Left ventricle myocardium inferior (tissue), 1 donor: ENCODE measurements at regions not wholly inside any gene's neighbourhood (a gene's known extent, or its start where the extent isn't known, plus 50 kb on each side); places are given as distances from the start of the nearest gene placed in this dataset.

ENCODE experiments used
- DNase-seq: peaks from one replicate; pipeline ENCODE4 v3.0.0-alpha.2; 2020
- H3K27ac ChIP-seq: fragments of 200-600 bp; replicated peaks from 2 replicates; pipeline ENCODE4 v1.8.0; 2021
- H3K27me3 ChIP-seq: fragments of 200-600 bp; 2 replicates; pipeline ENCODE4 v1.8.0; 2021; ENCODE audit warnings: low read depth
- H3K36me3 ChIP-seq: fragments of 200-600 bp; 2 replicates; pipeline ENCODE4 v1.8.0; 2021
- H3K4me1 ChIP-seq: fragments of 200-600 bp; 2 replicates; pipeline ENCODE4 v1.8.0; 2021
- H3K4me3 ChIP-seq: fragments of 200-600 bp; 2 replicates; pipeline ENCODE4 v1.8.0; 2021; ENCODE audit warnings: mild to moderate bottlenecking, moderate library complexity
- H3K9me3 ChIP-seq: fragments of 200-600 bp; replicated peaks from 2 replicates; pipeline ENCODE4 v1.8.0; 2021
- CTCF ChIP-seq: fragments of 200-600 bp; IDR thresholded peaks from 2 replicates; pipeline ENCODE4 v1.8.0; 2021; ENCODE audit warnings: antibody characterized with exemption, mild to moderate bottlenecking, borderline replicate concordance
- intact Hi-C: fragments of 100-400 bp; cut with micrococcal nuclease; formaldehyde crosslinking; loops from one replicate; pipeline ENCODE4 v1.11.0; 2022
- donor health status: DM: no; HTN: yes; CAD: no; lungs with severe emphysema.

- Histone ChIP-seq H3K4me3 (no peak overlapping the region), H3K9me3 (no peaks in the 10 kb centered on the region), H3K27ac (no peak overlapping the region), H3K4me1 (no peaks in the 10 kb centered on the region), H3K27me3 (no peaks in the 10 kb centered on the region), H3K36me3 (no peaks in the 10 kb centered on the region)
- no peak for DNase-seq
- TF ChIP-seq CTCF = no peak
- intact Hi-C loops = no loop called here
These were observed 607.8 kb upstream of the B3GALT2 start for GRCh38 chr1:193794239-193794638.

- Histone ChIP-seq H3K4me1 (no peaks in the 10 kb centered on the region), H3K9me3 (no peaks in the 10 kb centered on the region), H3K27me3 (no peaks in the 10 kb centered on the region), H3K4me3 (no peak overlapping the region), H3K36me3 (no peaks in the 10 kb centered on the region), H3K27ac (no peak overlapping the region)
- intact Hi-C loops = no loop called here
- no peak for DNase-seq
- no peak for TF ChIP-seq CTCF
These were observed 605.3 kb upstream of the B3GALT2 start for GRCh38 chr1:193791746-193792145.

GRCh38 chr1:193787061-193787460 is 600.6 kb upstream of the B3GALT2 start:
- Histone ChIP-seq H3K4me3 (no peak overlapping the region), H3K9me3 (no peaks in the 10 kb centered on the region), H3K4me1 (no peaks in the 10 kb centered on the region), H3K27me3 (no peaks in the 10 kb centered on the region), H3K27ac (no peak overlapping the region), H3K36me3 (no peaks in the 10 kb centered on the region)
- no peak for TF ChIP-seq CTCF
- intact Hi-C loops = no loop called here
- DNase-seq = no peak

- H3K27me3 ChIP-seq = no peaks in the 10 kb centered on the region
- no peak for DNase-seq
- no peaks in the 10 kb centered on the region for H3K36me3 ChIP-seq
- no peaks in the 10 kb centered on the region for H3K4me1 ChIP-seq
- TF ChIP-seq CTCF = no peak
- intact Hi-C loops = no loop called here
- no peak overlapping the region for H3K27ac ChIP-seq
- H3K4me3 ChIP-seq = no peak overlapping the region
- H3K9me3 ChIP-seq = no peaks in the 10 kb centered on the region
These were observed 599.5 kb upstream of the B3GALT2 start for GRCh38 chr1:193785850-193786420.

- intact Hi-C loops = no loop called here
- no peak for DNase-seq
- no peak overlapping the region for H3K27ac ChIP-seq
- no peak overlapping the region for H3K4me3 ChIP-seq
- no peaks in the 10 kb centered on the region for H3K27me3 ChIP-seq
- TF ChIP-seq CTCF = no peak
- no peaks in the 10 kb centered on the region for H3K9me3 ChIP-seq
- no peaks in the 10 kb centered on the region for H3K36me3 ChIP-seq
- H3K4me1 ChIP-seq = no peaks in the 10 kb centered on the region
These were observed 588.3 kb upstream of the B3GALT2 start for GRCh38 chr1:193774536-193775323.
